OCI-LY1 (cell line): ENCODE measurements at regions not wholly inside any gene's neighbourhood (a gene's known extent, or its start where the extent isn't known, plus 50 kb on each side); places are given as distances from the start of the nearest gene placed in this dataset.

Experiments
- H2AFZ ChIP-seq: fragments of 200-600 bp; sonication (generic), shearing (Covaris generic); 2 replicates; pipeline ENCODE4 v1.6.0; 2014; ENCODE audit warnings: antibody characterized with exemption, mild to moderate bottlenecking, low read length
- H3F3A ChIP-seq: fragments of 200-600 bp; sonication (generic), shearing (Covaris generic); 2 replicates; pipeline ENCODE4 v1.6.0; 2014; ENCODE audit warnings: mild to moderate bottlenecking, antibody characterized with exemption, low read length, moderate library complexity; ENCODE audit not compliant: insufficient read depth
- H3K27ac ChIP-seq: fragments of 200-600 bp; sonication (generic); 2 replicates; pipeline ENCODE4 v1.5.1; 2014; ENCODE audit warnings: low read length, mixed run types, mild to moderate bottlenecking, low read depth; ENCODE audit not compliant: poor library complexity, severe bottlenecking
- H3K27me3 ChIP-seq: fragments of 200-600 bp; sonication (generic); 2 replicates; pipeline ENCODE4 v1.6.0; 2014; ENCODE audit warnings: antibody characterized with exemption, mild to moderate bottlenecking, low read length, moderate library complexity; ENCODE audit not compliant: insufficient read depth
- H3K36me3 ChIP-seq: fragments of 200-600 bp; sonication (generic); 2 replicates; pipeline ENCODE4 v1.6.1; 2014; ENCODE audit warnings: mild to moderate bottlenecking, antibody characterized with exemption, low read length, moderate library complexity, mixed read lengths; ENCODE audit not compliant: insufficient read depth
- H3K4me1 ChIP-seq: fragments of 200-600 bp; sonication (generic); 2 replicates; pipeline ENCODE4 v1.5.1; 2014; ENCODE audit warnings: mild to moderate bottlenecking, low read length, moderate library complexity; ENCODE audit not compliant: insufficient read depth, severe bottlenecking
- H3K4me2 ChIP-seq: fragments of 200-600 bp; sonication (generic), shearing (Covaris generic); 2 replicates; pipeline ENCODE4 v1.6.1; 2014; ENCODE audit warnings: low read length
- H3K4me3 ChIP-seq: fragments of 200-600 bp; sonication (generic); 2 replicates; pipeline ENCODE4 v1.5.1; 2014; ENCODE audit warnings: low read length, low read depth, mild to moderate bottlenecking, mixed read lengths; ENCODE audit not compliant: poor library complexity, severe bottlenecking
- H3K79me2 ChIP-seq: fragments of 200-600 bp; shearing (Covaris generic); 2 replicates; pipeline ENCODE4 v1.6.1; 2016; ENCODE audit warnings: mixed run types, low read length, mixed read lengths; ENCODE audit not compliant: insufficient read depth
- H3K9ac ChIP-seq: fragments of 200-600 bp; sonication (generic), shearing (Covaris generic); 2 replicates; pipeline ENCODE4 v1.6.1; 2014; ENCODE audit warnings: mild to moderate bottlenecking, low read length, mixed read lengths
- H3K9me2 ChIP-seq: fragments of 200-600 bp; sonication (generic), shearing (Covaris generic); 2 replicates; pipeline ENCODE4 v1.6.1; 2014; ENCODE audit warnings: low read depth, mild to moderate bottlenecking, low read length, mixed read lengths
- H3K9me3 ChIP-seq: fragments of 200-600 bp; shearing (Covaris generic); 2 replicates; pipeline ENCODE4 v1.6.1; 2014; ENCODE audit warnings: low read length, mixed read lengths
- H4K20me1 ChIP-seq: fragments of 200-600 bp; sonication (generic), shearing (Covaris generic); 2 replicates; pipeline ENCODE4 v1.6.0; 2016; ENCODE audit warnings: mild to moderate bottlenecking, low read length; ENCODE audit not compliant: insufficient read depth
- CTCF ChIP-seq: fragments of 200-600 bp; sonication (generic), shearing (Covaris generic); IDR thresholded peaks from 2 replicates; pipeline ENCODE4 v1.5.1; 2017; ENCODE audit warnings: mild to moderate bottlenecking, antibody characterized with exemption, low read length, moderate library complexity, mixed read lengths
- EZH2 ChIP-seq: fragments of 200-600 bp; sonication (generic), shearing (Covaris generic); IDR thresholded peaks from 2 replicates; pipeline ENCODE4 v1.8.0; 2017; ENCODE audit warnings: borderline replicate concordance, mixed run types, mild to moderate bottlenecking, antibody characterized with exemption, low read length, moderate library complexity, mixed read lengths

GRCh38 chr4:20091781-20092180 is 159.9 kb upstream of the SLIT2 start:
- Histone ChIP-seq H3K36me3 (no peaks in the 10 kb centered on the region), H3K79me2 (no peaks in the 10 kb centered on the region), H3K9ac (no peak overlapping the region), H3K9me3 (no peaks in the 10 kb centered on the region), H3K4me2 (no peak overlapping the region), H3K27me3 (no peaks in the 10 kb centered on the region), H2AFZ (no peak overlapping the region), H3K4me1 (no peaks in the 10 kb centered on the region), H3K9me2 (no peaks in the 10 kb centered on the region), H3F3A (no peaks in the 10 kb centered on the region), H4K20me1 (no peaks in the 10 kb centered on the region), H3K27ac (no peak overlapping the region), H3K4me3 (no peak overlapping the region)
- TF ChIP-seq CTCF (no peak), EZH2 (no peak)

GRCh38 chr4:20087522-20087911 is 164.2 kb upstream of the SLIT2 start:
- Histone ChIP-seq H3F3A (no peaks in the 10 kb centered on the region), H3K79me2 (no peaks in the 10 kb centered on the region), H4K20me1 (no peaks in the 10 kb centered on the region)

GRCh38 chr4:20086799-20087521 is 164.7 kb upstream of the SLIT2 start:
- Histone ChIP-seq H3K9ac (no peak overlapping the region), H3F3A (no peaks in the 10 kb centered on the region), H3K4me2 (no peak overlapping the region), H3K4me1 (no peaks in the 10 kb centered on the region), H3K27ac (no peak overlapping the region), H4K20me1 (no peaks in the 10 kb centered on the region), H3K27me3 (no peaks in the 10 kb centered on the region), H3K9me2 (no peaks in the 10 kb centered on the region), H3K36me3 (no peaks in the 10 kb centered on the region), H3K9me3 (no peaks in the 10 kb centered on the region), H3K4me3 (no peak overlapping the region), H2AFZ (no peak overlapping the region), H3K79me2 (no peaks in the 10 kb centered on the region)
- TF ChIP-seq CTCF (no peak), EZH2 (no peak)

More at GRCh38 chr4:20087522-20087911, 164.2 kb upstream of the SLIT2 start:
- no peak overlapping the region for H3K9ac ChIP-seq
- no peaks in the 10 kb centered on the region for H3K36me3 ChIP-seq
- H3K4me3 ChIP-seq, result no peak overlapping the region
- H3K9me3 ChIP-seq, result no peaks in the 10 kb centered on the region
- H3K9me2 ChIP-seq, result no peaks in the 10 kb centered on the region
- H3K27me3 ChIP-seq, result no peaks in the 10 kb centered on the region
- H2AFZ ChIP-seq, result no peak overlapping the region
- no peak overlapping the region for H3K4me2 ChIP-seq
- H3K4me1 ChIP-seq, result no peaks in the 10 kb centered on the region
- H3K27ac ChIP-seq, result no peak overlapping the region
- no peak for TF ChIP-seq EZH2
- TF ChIP-seq CTCF, result no peak
